GM21576 (cell line): ENCODE measurements at regions not wholly inside any gene's neighbourhood (a gene's known extent, or its start where the extent isn't known, plus 50 kb on each side); places are given as distances from the start of the nearest gene placed in this dataset.

ENCODE experiments used
- ATAC-seq: cut with Tn5 transposase; IDR thresholded peaks from one replicate; pipeline ENCODE4 v1.9.1; 2021; ENCODE audit warnings: mild to moderate bottlenecking, moderate library complexity; ENCODE audit not compliant: unreplicated experiment

DNA sequence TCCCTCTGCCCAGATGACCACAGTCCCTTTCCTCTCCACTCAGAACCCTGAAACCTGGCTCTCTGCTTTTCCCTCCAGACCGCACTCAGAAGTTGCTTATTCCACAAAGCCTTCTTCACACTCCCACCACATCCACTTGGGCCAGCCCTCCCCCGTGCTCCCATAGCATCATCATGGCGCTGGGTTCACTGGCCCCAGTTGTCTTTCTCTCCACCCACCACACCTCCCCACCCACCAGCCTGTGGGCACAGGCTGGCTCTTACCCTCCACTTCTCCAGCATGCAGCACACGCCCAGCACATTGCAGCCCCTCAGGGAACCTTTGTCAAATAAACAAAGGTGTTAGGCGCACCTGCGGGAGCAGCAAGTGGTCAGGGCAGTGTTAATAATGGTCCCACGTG lies 130.0 kb downstream of the KATNIP start:
- ATAC-seq, result no peak

DNA sequence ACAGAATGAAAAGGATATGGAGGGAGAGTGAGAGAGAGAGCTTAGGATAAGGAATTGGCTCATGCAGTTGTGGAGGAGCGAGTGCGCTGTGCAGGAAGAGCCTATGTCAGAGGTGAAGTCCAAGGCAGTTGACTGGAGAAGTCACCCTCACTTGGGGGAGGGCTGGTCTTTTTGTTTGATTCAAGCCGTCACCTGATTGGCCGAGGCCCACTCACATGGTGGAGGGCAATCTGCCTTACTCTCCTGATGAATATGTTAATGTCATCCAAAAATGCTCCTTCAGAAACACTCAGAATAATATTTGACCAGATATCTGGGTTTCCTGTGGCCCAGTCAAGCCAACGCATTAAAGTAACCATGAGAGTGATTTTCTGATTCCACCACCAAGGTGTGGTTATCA lies 131.7 kb downstream of the KATNIP start:
- ATAC-seq, result no peak

DNA sequence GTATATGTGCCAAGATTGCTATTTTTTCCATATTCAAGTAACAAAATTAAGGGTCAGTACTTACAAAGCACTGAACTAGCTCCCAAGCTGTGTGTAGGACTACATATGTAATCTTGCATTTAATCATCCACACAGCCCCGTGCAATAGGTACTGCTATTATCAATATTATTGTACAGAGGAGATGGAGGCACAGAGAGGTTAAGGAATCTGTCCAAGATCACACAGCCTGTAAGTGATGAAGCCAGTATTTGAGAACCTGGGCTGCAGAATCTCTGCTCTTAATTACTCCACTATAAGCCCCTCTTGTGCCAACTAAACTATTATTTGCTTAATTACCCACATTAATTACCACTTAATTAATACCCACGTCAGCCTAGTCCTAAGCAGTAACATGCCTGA lies 134.1 kb downstream of the KATNIP start:
- no peak for ATAC-seq

DNA sequence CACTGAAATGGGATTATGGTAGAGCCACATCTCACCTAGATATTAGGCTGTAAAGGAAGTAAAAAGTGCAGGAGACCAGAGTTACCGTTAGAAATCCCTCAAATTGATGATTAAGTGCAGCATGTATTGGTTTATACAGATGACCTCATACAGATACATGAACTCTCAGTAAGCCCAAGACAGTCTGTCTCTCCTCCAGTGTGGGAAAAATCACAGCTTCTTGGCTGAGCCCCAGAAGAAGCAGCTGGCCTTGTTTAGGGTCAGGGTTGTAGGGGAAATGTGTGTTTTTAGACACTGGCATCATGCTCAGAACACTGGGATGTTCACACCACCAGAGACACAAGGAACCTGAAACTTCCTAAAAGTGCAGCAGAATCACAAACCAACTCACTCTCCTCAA lies 135.9 kb downstream of the KATNIP start:
- ATAC-seq, result no peak

DNA sequence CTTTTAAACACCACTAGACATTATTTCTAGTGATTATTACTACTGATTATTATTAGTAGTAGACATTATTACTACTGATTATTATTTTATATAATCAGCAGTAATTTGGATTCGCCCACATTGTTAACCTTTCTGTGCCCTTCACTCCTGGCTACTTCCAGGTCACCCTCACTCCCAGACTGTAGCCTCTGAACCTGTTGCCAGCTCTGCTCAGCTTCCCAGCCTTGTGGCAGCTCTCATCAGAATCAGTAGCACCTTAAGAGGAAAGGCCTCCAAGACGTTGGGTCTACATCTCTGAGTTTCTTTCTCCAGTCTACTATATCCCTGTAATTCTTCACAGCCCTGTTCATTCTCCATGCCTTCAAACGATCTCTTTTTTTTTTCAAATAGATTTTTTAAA lies 137.0 kb downstream of the KATNIP start:
- ATAC-seq, result no peak

DNA sequence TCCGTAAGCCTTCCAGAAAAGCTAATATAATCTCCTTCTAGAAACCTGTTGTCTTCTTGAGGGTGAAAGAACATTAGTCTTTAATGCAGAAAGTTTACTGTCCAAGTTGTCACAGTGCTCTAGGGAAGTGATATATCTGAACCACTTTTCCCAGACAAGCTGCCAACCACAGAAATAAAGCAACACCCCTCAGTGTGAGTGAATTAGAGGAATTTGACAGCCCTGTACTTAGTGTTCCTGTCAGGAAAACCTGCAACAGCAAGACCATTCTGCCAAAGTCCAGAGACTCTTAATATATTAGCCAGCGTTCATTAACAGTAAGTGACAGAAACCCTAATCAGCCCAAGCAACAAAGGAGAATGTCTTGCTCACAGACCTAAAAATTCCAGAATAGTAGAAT lies 137.7 kb downstream of the KATNIP start:
- no peak for ATAC-seq

DNA sequence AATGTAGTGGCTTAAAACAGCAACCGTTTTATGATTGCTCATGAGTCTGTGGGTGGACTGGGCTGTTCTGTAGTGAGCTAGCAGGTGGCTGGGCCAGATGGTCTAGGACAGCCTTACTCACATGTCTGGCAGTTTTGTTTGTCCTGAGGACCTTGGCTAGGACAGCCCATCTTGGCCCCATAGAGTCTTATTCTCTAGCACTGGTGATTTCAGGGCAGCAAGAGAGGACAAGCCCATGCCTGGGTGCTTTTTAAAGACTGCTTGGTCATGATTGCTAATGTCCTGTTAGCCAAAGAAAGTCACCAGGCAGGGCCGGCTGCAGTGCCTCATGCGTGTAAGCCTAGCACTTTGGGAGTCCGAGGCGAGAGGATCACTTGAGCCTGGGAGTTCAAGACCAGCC lies 139.8 kb downstream of the KATNIP start:
- no peak for ATAC-seq

DNA sequence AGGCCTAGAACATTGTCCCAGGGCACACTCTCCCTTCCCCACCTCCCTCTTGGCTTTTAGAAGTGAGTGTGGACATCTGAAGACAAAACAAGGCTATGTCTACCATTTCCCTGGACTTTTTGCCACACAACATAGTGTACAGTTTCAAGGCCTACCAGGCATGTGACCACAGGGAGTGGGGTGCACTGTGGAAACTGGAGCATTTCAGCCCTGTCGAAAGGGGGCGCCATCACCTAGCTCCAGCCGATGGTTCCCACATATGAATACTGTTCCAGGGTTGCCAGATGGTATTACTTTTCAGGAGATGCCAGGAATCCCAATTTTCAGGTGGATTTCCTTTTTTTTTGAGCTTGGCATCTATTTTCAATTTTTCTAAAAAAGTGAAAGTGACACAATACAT lies 140.7 kb downstream of the KATNIP start:
- no peak for ATAC-seq

DNA sequence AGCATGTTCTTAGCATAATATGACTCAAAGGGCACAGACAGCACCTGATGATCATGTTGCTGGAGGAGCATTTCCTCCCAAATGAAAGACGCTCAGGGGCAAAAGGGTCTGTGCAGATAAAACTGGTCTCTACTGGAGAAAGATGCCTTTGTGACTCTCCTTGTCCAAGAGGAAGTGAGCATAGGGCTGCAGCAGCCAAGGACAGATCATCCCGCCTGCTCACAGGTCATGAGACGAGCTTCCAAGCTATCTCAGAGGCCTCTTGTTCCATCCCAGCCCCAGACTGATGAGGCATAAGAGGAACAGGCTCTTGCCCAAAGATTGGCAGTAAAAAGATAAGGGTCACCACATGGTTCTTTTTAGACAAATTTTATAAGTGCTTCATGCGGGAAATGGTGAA lies 141.8 kb downstream of the KATNIP start:
- no peak for ATAC-seq

DNA sequence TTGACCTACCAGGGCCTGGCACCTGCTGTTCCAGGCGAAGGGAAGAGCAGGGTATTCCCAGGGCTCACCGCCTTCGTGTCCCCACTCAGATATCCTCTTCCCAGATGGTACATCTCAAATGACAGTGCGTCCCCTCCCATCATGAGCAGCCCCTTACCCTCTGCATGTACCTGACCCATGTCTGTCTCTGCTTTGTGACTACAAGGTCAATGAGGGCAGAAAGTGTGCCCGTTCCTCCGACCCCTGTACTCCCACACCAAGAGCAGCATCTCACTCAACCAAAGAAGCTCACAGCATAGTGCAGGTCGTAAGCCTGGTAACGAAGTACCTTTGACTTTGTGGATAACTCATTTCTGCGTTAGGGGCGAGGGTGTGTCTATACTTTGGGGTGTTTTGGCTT lies 142.6 kb downstream of the KATNIP start:
- no peak for ATAC-seq

DNA sequence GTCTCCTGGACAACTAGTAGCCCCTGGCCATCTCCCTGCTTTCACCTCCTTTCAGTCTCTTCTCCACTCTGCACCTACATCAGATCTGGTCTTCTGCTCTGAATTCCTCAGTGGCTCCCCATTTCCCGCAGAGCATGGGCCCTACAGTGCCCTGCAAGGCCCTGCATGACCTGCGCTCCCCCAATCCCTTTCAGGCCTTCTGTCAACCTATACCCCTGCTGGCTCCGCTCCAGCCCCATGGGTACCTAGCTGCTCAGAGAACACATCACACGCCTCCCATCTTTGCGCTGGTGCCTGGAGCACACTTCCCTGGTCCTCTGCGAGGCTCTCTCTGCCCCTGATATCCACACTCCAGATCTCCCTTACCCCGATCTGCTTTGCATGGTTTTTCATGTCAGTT lies 145.2 kb downstream of the KATNIP start:
- no peak for ATAC-seq

DNA sequence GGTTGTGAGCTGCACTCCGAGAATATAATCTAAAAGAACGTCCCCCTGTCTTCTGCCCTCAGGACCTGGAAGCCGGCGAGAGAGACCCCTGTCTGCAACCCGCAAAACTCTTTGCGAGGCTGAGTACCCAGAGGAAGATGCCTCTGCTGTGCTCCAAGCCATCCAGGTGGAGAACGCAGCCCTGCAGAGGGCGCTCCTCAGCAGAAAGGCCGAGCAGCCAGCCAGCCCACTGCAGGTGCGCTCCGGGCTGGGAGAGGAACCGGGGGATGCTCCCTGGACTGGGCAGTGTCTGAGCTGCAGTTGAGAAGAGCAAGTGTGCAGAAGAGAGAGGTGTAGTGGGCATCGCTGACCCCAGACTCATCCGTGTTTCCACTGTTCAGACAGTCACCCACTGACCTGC lies 148.3 kb downstream of the KATNIP start:
- ATAC-seq, result no peak

DNA sequence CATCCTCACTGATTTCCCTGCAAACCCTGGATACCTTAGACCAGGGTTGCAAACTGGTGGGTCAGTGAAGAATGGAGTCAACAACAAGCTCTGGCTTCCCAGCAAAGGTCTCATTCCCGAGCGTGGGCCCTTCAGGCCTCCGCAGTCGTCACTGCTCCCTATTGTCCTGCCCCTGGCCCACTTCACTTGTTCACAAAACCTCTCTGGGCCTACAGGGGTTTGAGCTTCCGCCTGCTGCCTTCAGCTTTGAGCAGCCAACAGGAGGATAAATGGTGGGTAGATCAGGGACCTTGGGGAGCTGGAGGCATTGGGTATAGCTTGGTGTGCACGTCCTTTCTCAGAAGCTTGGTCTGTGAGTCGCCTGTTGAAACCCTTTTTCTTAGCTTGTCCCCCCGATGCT lies 148.8 kb downstream of the KATNIP start:
- no peak for ATAC-seq

DNA sequence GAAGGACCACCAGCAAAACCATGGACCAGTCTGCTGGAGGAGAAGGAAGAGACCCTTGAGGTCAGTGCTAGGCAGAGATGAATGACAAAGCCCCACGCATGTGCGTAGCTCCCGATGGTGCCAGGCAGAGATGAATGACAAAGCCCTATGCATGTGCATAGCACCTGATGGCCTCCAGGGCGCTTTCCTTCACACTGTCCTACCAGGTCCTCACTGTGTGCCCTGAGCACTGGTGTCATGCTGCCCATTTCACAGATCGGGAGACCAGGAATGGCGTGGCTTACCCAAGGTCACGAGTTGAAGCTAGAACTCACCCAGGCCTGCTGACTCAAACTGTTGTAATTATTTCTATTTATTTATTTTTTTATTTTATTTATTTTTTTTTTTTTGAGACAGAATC lies 149.6 kb downstream of the KATNIP start:
- no peak for ATAC-seq

DNA sequence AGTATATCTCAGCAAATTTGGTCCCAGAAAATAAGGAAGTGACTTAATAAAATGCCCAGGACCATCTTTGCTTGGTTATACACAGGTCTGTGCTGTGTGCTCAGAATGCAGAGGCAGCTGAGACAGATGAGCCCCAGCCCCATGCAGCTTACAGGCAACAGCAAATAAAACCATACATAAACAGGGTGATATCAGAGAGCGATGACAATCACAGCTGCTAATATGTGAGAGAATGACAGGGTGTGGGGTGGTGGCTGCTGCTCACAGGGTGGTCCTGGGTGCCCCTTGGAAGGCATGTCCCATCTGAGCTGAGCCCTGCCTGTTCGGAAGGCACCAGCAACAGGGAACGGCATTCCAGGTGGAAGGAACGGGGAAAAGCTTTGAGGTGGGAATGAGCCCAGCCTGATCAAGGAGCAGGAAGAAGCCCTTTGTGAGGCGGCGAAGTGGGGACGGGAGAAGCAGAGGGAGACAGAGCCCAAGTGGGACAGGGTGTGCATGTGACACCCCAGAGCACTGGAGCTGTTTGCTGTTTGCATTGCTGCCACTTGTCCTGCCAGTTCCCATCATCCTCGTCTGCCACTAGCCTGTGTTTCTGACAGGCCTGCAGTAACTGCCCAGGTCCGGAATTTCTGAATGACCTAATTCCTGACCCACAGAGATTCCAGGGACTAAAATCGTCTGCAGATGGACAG lies 150.5 kb downstream of the KATNIP start:
- no peak for ATAC-seq

DNA sequence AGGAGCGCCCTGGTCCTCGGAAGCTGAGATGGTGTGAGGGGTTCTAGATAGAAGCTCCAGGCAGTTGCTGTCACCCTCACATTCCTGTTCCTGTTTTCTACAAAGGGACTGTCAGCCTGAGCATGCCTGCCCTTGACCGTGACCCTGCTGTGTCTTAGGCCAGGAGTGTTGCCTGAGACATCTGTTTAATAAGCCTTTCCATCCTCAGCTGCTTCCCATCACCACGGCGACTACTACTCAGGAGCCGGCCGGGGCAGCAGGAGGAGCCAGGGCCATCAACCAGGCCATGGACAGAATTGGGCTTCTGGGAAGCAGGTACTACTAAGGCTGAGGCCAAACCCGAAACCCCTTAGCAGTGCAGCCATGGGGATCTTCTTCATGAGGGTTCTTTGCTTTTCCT lies 151.4 kb downstream of the KATNIP start:
- ATAC-seq, result no peak

DNA sequence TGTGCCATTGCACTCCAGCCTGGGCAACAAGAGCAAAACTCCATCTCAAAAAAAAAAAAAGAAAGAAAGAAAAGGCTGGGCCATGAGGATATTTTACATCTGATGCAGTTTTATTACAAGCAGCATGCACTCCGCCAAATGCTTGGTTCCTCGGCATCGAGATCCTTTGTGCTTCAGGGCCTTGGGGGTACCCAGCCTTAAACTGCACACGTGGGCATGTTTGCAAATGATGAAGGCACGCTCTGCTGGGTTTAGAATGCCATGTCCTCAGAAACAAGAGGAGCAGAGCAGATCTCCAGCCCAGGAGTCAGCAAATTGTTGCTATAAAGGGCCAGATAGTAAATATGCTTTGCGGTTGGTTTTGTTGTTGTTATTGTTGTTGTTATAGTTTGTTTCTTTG lies 153.2 kb downstream of the KATNIP start:
- no peak for ATAC-seq

DNA sequence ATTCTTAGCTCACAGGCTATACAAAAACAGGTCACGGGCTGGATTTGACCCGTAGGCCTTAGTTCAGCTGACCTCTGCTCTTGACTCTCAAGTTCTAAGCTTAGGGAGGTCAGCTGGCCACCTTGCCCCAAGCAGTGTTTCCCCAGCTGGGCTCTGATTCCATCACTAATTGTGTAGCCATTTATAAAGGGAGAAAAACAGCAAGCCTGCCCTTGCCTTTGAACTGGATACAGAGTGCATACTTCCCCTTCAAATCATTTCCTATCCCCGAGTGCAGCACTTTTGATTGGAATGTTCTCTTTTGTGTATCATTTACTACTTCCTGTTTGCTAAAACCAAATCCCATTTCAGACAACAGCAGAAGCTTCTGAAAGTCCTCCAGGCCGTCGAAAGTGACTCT lies 153.6 kb downstream of the KATNIP start:
- no peak for ATAC-seq

DNA sequence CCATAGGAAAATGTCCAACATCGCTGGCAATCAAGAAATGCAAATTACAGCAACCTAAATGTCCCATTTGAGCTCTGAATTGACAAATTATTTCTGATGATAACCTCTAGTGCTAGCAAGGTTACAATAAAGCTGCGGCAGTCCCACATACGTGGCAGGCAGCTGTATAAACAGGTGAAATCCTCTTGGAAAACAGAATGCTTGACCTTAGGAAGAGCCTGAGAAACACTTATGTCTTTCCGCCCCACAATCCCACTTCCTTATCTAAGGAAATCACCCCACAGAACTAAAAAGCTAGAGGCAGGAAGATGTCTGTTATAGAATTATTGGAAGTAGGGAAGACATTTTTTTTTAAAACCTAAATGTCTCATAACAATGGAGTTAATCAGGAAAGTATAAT lies 154.3 kb downstream of the KATNIP start:
- ATAC-seq, result no peak

DNA sequence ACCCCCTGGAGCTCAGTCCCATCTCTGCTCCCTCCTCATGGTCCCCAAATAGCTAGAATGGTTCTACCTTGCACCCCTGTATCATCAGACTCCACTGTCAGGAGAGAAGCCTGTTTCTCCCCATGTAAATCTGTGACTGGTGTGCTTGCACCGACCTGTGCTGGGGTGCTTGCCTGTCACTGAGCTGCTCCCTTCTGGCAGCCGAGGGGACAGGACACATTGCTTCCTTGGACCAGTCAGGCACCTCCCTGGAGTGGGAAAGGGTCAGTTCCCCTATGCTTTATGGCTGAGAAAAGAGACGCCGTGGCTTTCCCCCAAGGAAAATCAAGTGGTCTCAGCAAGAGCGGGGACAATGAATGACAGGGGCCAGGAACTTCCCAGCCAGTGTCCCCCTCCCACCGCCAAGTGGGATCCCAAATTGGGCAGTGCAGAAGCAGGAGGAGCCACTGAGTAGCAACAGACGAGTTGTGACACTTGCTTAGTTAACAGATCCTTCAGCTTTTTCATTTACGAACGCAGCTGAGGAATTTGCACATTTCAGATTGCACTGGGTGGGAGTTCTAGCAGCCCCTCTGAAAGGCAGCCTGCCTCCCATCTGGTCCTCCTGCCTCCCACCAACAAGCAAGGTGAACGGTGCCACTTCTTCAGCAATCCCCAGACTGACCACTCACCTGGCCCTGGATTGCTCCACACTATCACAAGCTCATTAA lies 156.4 kb downstream of the KATNIP start:
- ATAC-seq, result no peak

DNA sequence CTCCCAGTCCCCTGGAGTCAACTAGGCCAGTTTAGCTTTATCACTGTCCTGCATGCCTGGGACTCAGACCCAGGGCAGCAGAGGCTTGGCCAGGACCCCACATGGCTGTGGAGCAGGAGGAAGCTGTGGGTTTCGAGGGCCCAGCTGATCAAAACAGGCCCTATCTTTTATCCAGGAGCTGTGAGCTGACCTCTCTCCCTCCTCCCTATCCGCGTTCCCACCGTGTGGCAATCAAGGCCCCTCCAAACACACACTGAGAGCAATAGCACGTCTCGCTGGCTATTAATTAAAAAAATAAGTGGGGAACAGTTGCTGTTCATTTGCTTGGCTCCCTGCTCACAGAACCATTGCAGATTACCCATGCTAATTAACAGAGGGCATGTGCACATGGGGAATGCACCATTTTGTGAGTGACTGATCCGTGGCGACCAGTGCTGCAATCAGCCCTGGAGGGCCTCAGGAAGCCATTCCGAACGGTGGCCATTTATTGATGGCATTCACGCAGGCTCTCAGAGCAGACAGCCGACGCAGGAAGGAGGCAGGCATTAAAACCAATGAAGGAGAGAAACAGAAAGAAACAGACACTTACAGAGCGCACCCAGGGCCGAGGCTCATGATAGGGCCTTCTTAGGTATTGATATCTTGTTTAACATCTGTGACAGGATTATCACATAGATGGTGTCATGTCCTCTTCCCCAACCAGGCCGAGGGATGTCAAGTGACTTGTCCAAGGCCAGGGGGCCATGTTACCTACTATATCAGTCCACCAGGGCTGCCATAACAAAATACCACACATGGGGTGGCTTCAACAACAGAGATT lies 157.1 kb downstream of the KATNIP start:
- no peak for ATAC-seq

DNA sequence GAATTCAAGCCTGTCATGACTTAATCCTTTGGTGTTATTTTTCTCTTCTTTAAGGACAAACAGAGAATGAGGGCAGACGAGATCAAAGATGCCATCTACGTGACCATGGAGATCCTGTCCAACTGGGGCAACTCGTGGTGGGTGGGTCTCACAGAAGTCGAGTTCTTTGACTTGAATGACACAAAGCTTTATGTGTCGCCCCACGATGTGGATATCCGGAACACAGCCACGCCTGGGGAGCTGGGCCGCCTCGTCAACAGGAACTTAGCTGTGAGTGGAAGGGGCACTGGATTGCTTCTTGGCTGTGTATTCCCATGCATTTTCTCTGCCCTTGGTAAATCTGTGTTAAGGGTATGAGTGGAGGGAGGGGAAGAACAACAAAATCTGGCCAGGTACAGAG lies 158.7 kb downstream of the KATNIP start:
- ATAC-seq, result no peak
